Naive thymus-derived CD4-positive, alpha-beta T cell (primary cell): ENCODE measurements at regions not wholly inside any gene's neighbourhood (a gene's known extent, or its start where the extent isn't known, plus 50 kb on each side); places are given as distances from the start of the nearest gene placed in this dataset.

Experiments
- ATAC-seq: fragments of 150-1000 bp; cut with Tn5 transposase; 2 replicates; pipeline ENCODE4 v1.10.0; 2021; ENCODE audit warnings: mild to moderate bottlenecking, moderate library complexity
- CTCF ChIA-PET: fragments of 350-600 bp; sonication (Branson Sonifier 250); formaldehyde crosslinking; loops from one replicate; lab custom pipeline; 2021; ENCODE audit warnings: antibody characterized with exemption; lab: Charles Lee
- POLR2A ChIA-PET: fragments of 350-600 bp; sonication (Branson Sonifier 250); formaldehyde crosslinking; loops from one replicate; lab custom pipeline; 2021; ENCODE audit warnings: antibody characterized with exemption, inconsistent platforms; lab: Charles Lee
- DNase-seq, 9 donors: peaks; one replicate each; pipeline versions ENCODE4 v3.0.0 to v3.0.0-alpha.2; 2020 to 2022; ENCODE audit warnings: mixed read lengths in 1 of 9
- H3K27ac ChIP-seq: one replicate; pipeline ENCODE4 v1.7.0; 2013; ENCODE audit warnings: mild to moderate bottlenecking, low read depth, low read length, moderate library complexity
- H3K27me3 ChIP-seq, 2 donors: one replicate each; pipeline ENCODE4 v1.7.0; 2013; ENCODE audit warnings: low read length in 2 of 2, mild to moderate bottlenecking in 2 of 2, moderate library complexity in 2 of 2; ENCODE audit not compliant: control insufficient read depth in 2 of 2, insufficient read depth in 2 of 2
- H3K36me3 ChIP-seq, 3 experiments: 1 replicate in 2 of 3; 2 replicates in 1 of 3; pipeline ENCODE4 v1.7.0; 2013; ENCODE audit warnings: low read length in 3 of 3, mild to moderate bottlenecking in 3 of 3, moderate library complexity in 1 of 3; ENCODE audit not compliant: insufficient read depth in 3 of 3, control insufficient read depth in 2 of 3
- H3K4me1 ChIP-seq, 2 donors: one replicate each; pipeline ENCODE4 v1.7.0; 2013; ENCODE audit warnings: low read length in 2 of 2, mild to moderate bottlenecking in 2 of 2, moderate library complexity in 1 of 2; ENCODE audit not compliant: control insufficient read depth in 2 of 2, insufficient read depth in 2 of 2
- H3K4me3 ChIP-seq: 2 replicates; pipeline ENCODE4 v1.7.0; 2013; ENCODE audit warnings: mild to moderate bottlenecking, low read length
- H3K9me3 ChIP-seq, 3 experiments: 1 replicate in 2 of 3; 2 replicates in 1 of 3; pipeline ENCODE4 v1.7.0; 2013; ENCODE audit warnings: low read length in 3 of 3; ENCODE audit not compliant: control insufficient read depth in 2 of 3
- H3K27ac Mint-ChIP-seq, 9 donors: one replicate each; pipeline ENCODE4 v1.8.0; 2020 to 2022; ENCODE audit warnings: mixed read lengths in 9 of 9, mild to moderate bottlenecking in 8 of 9, moderate library complexity in 5 of 9, inconsistent platforms in 2 of 9
- H3K27me3 Mint-ChIP-seq, 5 donors: one replicate each; pipeline ENCODE4 v1.8.0; 2021 to 2022; ENCODE audit warnings: mixed read lengths in 5 of 5, mild to moderate bottlenecking in 1 of 5
- H3K36me3 Mint-ChIP-seq, 5 donors: one replicate each; pipeline ENCODE4 v1.8.0; 2020 to 2022; ENCODE audit warnings: mixed read lengths in 5 of 5, mild to moderate bottlenecking in 3 of 5, inconsistent platforms in 1 of 5
- H3K4me1 Mint-ChIP-seq, 7 donors: one replicate each; pipeline ENCODE4 v1.8.0; 2020 to 2022; ENCODE audit warnings: mixed read lengths in 7 of 7, mild to moderate bottlenecking in 3 of 7, inconsistent platforms in 1 of 7
- H3K4me3 Mint-ChIP-seq, 10 donors: one replicate each; pipeline ENCODE4 v1.8.0; 2020 to 2022; ENCODE audit warnings: mild to moderate bottlenecking in 10 of 10, mixed read lengths in 10 of 10, moderate library complexity in 6 of 10, inconsistent platforms in 2 of 10
- H3K9me3 Mint-ChIP-seq, 11 donors: one replicate each; pipeline ENCODE4 v1.8.0; 2020 to 2022; ENCODE audit warnings: mixed read lengths in 11 of 11, mild to moderate bottlenecking in 4 of 11, inconsistent platforms in 1 of 11, moderate library complexity in 1 of 11
- intact Hi-C, 2 donors: fragments of 100-400 bp; cut with micrococcal nuclease; formaldehyde crosslinking; loops; one replicate each; pipeline ENCODE4 v1.15.1; 2023

DNA sequence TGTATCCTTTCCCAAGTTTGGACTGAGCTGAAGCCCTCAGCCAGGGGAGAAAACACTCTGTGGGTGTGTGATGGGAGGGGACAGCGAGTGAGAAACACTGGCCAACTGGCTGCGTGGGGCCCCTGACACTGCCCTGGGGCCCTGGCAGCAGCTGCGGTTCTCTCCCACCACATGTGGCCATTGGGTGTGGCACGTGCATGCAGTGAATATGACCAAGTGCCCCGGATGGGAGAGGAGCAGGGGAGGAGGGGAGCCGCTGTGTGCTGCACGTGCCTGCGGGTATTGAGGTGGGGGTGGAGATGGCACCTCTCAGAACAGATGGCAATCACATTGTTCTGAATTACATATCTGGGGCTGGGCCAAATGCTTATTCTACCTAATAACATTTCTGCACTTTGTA, 242.4 kb upstream of the PCSK5 start:
- H3K27ac Mint-ChIP-seq: no peak overlapping the region
- Histone ChIP-seq H3K4me1 (no peaks in the 10 kb centered on the region), H3K9me3 (no peaks in the 10 kb centered on the region), H3K36me3 (no peaks in the 10 kb centered on the region), H3K27ac (no peak overlapping the region), H3K4me3 (no peak overlapping the region), H3K27me3 (no peaks in the 10 kb centered on the region)
- POLR2A ChIA-PET: no interaction called here
- H3K36me3 Mint-ChIP-seq: no peaks in the 10 kb centered on the region
- H3K27me3 Mint-ChIP-seq: peaks cover 0 to 31% (median 18%) of the 10 kb centered on the region in 5 donors
- ATAC-seq (no peak), DNase-seq (no peak)
- intact Hi-C loops: no loop called here
- H3K4me1 Mint-ChIP-seq: no peaks in the 10 kb centered on the region
- no peaks in the 10 kb centered on the region for H3K9me3 Mint-ChIP-seq
- no peak overlapping the region for H3K4me3 Mint-ChIP-seq
- CTCF ChIA-PET: no interaction called here

DNA sequence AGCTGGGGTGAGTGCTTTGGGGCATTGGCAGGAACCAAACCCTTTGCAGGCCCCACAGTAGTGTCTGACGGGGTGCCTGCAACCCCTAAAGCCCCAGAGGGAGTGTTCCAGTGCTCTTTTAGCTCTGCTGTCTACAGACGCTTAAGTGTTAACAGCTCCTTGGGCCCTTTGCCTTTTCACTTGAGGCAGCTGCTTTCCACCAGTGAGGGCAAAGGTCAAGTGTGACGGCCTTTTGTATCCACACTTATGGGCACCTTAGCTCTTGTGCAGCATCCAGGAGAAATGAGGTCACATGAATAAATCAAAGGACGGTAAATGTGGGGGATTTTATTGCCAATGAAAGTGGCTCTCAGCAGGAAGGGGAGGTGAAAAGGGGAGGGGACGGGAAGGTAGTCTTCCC, 241.4 kb upstream of the PCSK5 start:
- Mint-ChIP-seq H3K4me1 (no peaks in the 10 kb centered on the region), H3K27me3 (peaks cover 0 to 26% (median 22%) of the 10 kb centered on the region in 5 donors), H3K36me3 (no peaks in the 10 kb centered on the region), H3K27ac (no peak overlapping the region), H3K9me3 (no peaks in the 10 kb centered on the region), H3K4me3 (no peak overlapping the region)
- H3K36me3 ChIP-seq: no peaks in the 10 kb centered on the region
- ChIA-PET POLR2A (no interaction called here), CTCF (no interaction called here)
- ATAC-seq (no peak), DNase-seq (no peak)
- intact Hi-C loops: no loop called here
- H3K27me3 ChIP-seq: no peaks in the 10 kb centered on the region
- H3K4me1 ChIP-seq: no peaks in the 10 kb centered on the region
- no peak overlapping the region for H3K27ac ChIP-seq
- H3K9me3 ChIP-seq: no peaks in the 10 kb centered on the region
- H3K4me3 ChIP-seq: no peak overlapping the region

DNA sequence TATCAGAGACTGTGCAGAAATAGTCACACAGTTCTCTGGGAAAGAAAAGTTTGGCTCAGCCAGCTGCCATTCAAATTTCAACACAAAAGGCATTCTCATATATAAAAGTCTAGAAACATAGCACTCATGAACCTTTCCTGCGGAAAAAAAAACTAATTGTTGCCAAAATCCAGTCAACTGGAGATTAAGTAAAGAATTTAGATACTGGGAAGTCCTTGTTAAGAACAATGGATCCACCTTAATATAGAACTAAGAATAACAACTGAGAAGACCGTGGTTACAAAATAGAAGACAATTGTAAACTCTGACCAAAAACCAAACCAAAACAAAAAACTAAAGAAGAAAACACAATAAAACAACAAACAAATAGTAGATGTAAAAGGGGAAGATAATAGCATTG, 238.8 kb upstream of the PCSK5 start:
- H3K27me3 Mint-ChIP-seq: peaks cover 0 to 26% (median 22%) of the 10 kb centered on the region in 5 donors
- no peak overlapping the region for H3K27ac ChIP-seq
- H3K9me3 Mint-ChIP-seq: no peaks in the 10 kb centered on the region
- ATAC-seq: no peak
- POLR2A ChIA-PET: no interaction called here
- no peaks in the 10 kb centered on the region for H3K27me3 ChIP-seq
- H3K4me1 ChIP-seq: no peaks in the 10 kb centered on the region
- no peak for DNase-seq
- no peaks in the 10 kb centered on the region for H3K36me3 Mint-ChIP-seq
- H3K9me3 ChIP-seq: no peaks in the 10 kb centered on the region
- intact Hi-C loops: no loop called here
- no peak overlapping the region for H3K4me3 Mint-ChIP-seq
- no peak overlapping the region for H3K27ac Mint-ChIP-seq
- H3K4me1 Mint-ChIP-seq: no peaks in the 10 kb centered on the region
- H3K36me3 ChIP-seq: no peaks in the 10 kb centered on the region
- no peak overlapping the region for H3K4me3 ChIP-seq
- CTCF ChIA-PET: no interaction called here

DNA sequence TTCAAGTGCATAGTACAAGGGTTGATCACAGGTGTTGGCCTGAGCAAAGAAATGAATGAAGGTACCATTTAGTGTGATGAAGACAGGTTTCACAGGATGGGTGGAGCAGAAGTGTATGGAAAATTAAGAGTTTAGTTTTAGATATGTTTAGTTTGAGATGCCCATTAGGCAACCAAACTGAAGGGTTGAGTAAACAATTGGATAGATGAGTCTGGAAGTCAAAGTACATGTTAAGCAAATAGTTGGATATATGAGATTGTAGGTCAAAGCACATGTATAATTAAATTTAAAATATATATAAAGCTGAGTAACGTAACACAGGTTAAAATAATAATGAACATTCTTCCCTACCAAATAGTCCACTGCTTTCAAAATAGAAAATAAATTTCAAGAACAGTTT, 237.1 kb upstream of the PCSK5 start:
- POLR2A ChIA-PET: no interaction called here
- H3K36me3 ChIP-seq: no peaks in the 10 kb centered on the region
- H3K9me3 Mint-ChIP-seq: no peaks in the 10 kb centered on the region
- H3K27me3 Mint-ChIP-seq: peaks cover 0 to 26% (median 16%) of the 10 kb centered on the region in 5 donors
- H3K27ac ChIP-seq: no peak overlapping the region
- H3K9me3 ChIP-seq: no peaks in the 10 kb centered on the region
- ATAC-seq: no peak
- CTCF ChIA-PET: no interaction called here
- intact Hi-C loops: no loop called here
- DNase-seq: no peak
- no peaks in the 10 kb centered on the region for H3K4me1 ChIP-seq
- H3K4me3 Mint-ChIP-seq: no peak overlapping the region
- H3K27ac Mint-ChIP-seq: no peak overlapping the region
- H3K4me3 ChIP-seq: no peak overlapping the region
- no peaks in the 10 kb centered on the region for H3K36me3 Mint-ChIP-seq
- no peaks in the 10 kb centered on the region for H3K4me1 Mint-ChIP-seq
- H3K27me3 ChIP-seq: no peaks in the 10 kb centered on the region

DNA sequence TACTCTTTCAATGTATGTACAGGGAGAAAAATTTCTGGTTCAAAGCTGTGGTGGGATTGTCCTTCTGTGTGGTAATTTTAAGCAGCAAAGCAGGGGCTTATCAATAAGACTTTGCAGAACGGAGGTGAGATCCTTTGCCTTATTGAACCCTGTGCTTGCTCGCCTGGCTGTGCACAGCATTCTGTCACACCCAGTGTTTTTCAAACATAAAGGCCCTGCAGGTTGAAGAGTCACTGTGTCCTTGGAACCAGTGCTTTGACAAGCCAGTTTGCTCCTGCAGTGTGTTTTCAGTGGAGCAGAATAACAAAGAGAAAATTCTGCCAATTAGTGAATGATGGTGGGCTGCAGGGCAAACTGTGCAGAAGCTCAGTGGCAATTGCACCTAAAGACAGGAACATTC, 236.7 kb upstream of the PCSK5 start:
- H3K4me3 Mint-ChIP-seq: no peak overlapping the region
- intact Hi-C loops: no loop called here
- ChIA-PET POLR2A (no interaction called here), CTCF (no interaction called here)
- H3K9me3 Mint-ChIP-seq: no peaks in the 10 kb centered on the region
- Histone ChIP-seq H3K9me3 (no peaks in the 10 kb centered on the region), H3K36me3 (no peaks in the 10 kb centered on the region), H3K27me3 (no peaks in the 10 kb centered on the region), H3K27ac (no peak overlapping the region), H3K4me3 (no peak overlapping the region), H3K4me1 (no peaks in the 10 kb centered on the region)
- DNase-seq: no peak
- H3K27ac Mint-ChIP-seq: no peak overlapping the region
- no peaks in the 10 kb centered on the region for H3K36me3 Mint-ChIP-seq
- no peaks in the 10 kb centered on the region for H3K4me1 Mint-ChIP-seq
- H3K27me3 Mint-ChIP-seq: peaks cover 0 to 26% (median 16%) of the 10 kb centered on the region in 5 donors
- no peak for ATAC-seq

DNA sequence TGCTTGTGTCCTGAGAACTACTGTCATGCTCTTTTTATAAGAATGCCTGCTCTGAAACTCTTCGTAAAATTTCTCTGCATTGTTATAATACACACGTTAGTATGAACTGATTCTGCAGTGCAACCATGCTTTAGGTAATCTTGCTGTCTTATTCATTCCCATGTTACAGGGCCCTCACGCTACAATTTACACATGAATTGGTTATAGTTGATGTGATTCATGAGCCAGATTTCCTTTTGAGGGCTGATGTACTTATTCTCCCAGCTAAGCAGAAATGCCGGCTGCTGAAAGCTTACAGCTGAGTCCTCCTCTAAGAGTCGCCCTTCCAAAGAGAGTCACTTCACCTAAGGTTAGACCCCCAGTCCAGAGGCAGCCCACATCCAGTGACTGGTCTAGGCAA, 233.5 kb upstream of the PCSK5 start:
- intact Hi-C loops: no loop called here
- ChIA-PET CTCF (no interaction called here), POLR2A (no interaction called here)
- ATAC-seq (no peak), DNase-seq (no peak)
- H3K4me1 Mint-ChIP-seq: no peaks in the 10 kb centered on the region
- H3K36me3 Mint-ChIP-seq: no peaks in the 10 kb centered on the region
- Histone ChIP-seq H3K4me3 (no peak overlapping the region), H3K4me1 (no peaks in the 10 kb centered on the region), H3K9me3 (no peaks in the 10 kb centered on the region), H3K27ac (no peak overlapping the region), H3K36me3 (no peaks in the 10 kb centered on the region), H3K27me3 (no peaks in the 10 kb centered on the region)
- peaks cover 0 to 1% (median 0%) of the 10 kb centered on the region in 11 donors for H3K9me3 Mint-ChIP-seq
- no peak overlapping the region for H3K4me3 Mint-ChIP-seq
- peaks cover 0 to 8% (median 3%) of the 10 kb centered on the region in 5 donors for H3K27me3 Mint-ChIP-seq
- H3K27ac Mint-ChIP-seq: no peak overlapping the region

DNA sequence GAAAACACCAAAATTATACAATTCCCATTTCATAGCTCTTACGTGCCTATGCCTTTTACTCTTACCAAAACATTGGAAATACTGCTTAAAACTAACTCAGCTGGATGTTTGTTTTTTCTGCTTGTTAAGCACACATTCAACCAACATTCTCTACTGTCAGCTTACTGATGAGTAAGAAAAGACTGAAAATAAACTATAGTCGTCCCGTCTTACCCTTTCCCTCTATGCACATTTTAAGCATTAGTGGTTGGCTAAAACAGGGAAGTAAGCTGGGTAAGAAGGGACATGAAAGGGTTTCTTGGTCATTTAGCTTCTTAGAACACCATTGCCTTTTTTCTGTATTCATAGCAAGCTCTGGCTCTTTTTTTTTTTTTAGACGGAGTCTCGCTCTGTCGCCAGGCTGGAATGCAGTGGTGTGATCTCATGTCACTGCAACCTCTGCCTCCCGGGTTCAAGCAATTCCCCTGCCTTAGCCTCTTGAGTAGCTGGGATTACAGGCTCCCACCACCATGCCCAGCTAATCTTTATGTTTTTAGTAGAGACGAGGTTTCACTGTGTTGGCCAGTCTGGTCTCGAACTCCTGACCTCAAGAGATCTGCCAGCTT, 232.1 kb upstream of the PCSK5 start:
- no peaks in the 10 kb centered on the region for H3K9me3 ChIP-seq
- H3K27me3 Mint-ChIP-seq: peaks cover 0 to 8% (median 0%) of the 10 kb centered on the region in 5 donors
- no peak overlapping the region for H3K27ac ChIP-seq
- DNase-seq (no peak), ATAC-seq (no peak)
- H3K27me3 ChIP-seq: no peaks in the 10 kb centered on the region
- H3K27ac Mint-ChIP-seq: no peak overlapping the region
- no peaks in the 10 kb centered on the region for H3K4me1 ChIP-seq
- intact Hi-C loops: no loop called here
- H3K4me3 Mint-ChIP-seq: no peak overlapping the region
- no peaks in the 10 kb centered on the region for H3K4me1 Mint-ChIP-seq
- H3K36me3 Mint-ChIP-seq: no peaks in the 10 kb centered on the region
- H3K36me3 ChIP-seq: no peaks in the 10 kb centered on the region
- H3K9me3 Mint-ChIP-seq: peaks cover 0 to 1% (median 0%) of the 10 kb centered on the region in 11 donors
- CTCF ChIA-PET: no interaction called here
- POLR2A ChIA-PET: no interaction called here
- no peak overlapping the region for H3K4me3 ChIP-seq
